ENCODE measurements at regions not wholly inside any gene's neighbourhood (a gene's known extent, or its start where the extent isn't known, plus 50 kb on each side); places are given as distances from the start of the nearest gene placed in this dataset.

- no peak for TF ChIP-seq CTCF (conservative IDR thresholded peaks at IDR 0.05; ENCODE audit: low read depth, low read length)
- TF ChIP-seq EZH2 (IDR thresholded peaks at IDR 0.05; ENCODE audit: borderline replicate concordance, low read depth, low read length, poor library complexity, severe bottlenecking) = no peak
These were observed 1531.1 kb downstream of the SI start for GRCh38 chr3:163547014-163547685.

Data from A673 (cell line).